UCSD-AML1 (cell line): ENCODE measurements at regions not wholly inside any gene's neighbourhood (a gene's known extent, or its start where the extent isn't known, plus 50 kb on each side); places are given as distances from the start of the nearest gene placed in this dataset.

ENCODE experiments used
- DNase-seq: peaks from one replicate; lab custom pipeline; 2025; ENCODE audit not compliant: unreplicated experiment; lab: John Stamatoyannopoulos, UW

- DNase-seq = no peak
Measured at GRCh38 chrX:149992918-149993317, 54.6 kb upstream of the EOLA2 start.

GRCh38 chrX:149993989-149994388 is 55.7 kb upstream of the EOLA2 start:
- no peak for DNase-seq

- no peak for DNase-seq
Measured at GRCh38 chrX:149996515-149996914, 58.2 kb upstream of the EOLA2 start.

- no peak for DNase-seq
Measured at GRCh38 chrX:150005027-150005426, 66.7 kb upstream of the EOLA2 start.

GRCh38 chrX:150007356-150007755 is 69.1 kb upstream of the EOLA2 start:
- DNase-seq = no peak

- no peak for DNase-seq
Measured at GRCh38 chrX:150012647-150013381, 74.5 kb upstream of the EOLA2 start.

- DNase-seq = no peak
Measured at GRCh38 chrX:150014525-150014924, 76.2 kb upstream of the EOLA2 start.

GRCh38 chrX:150017868-150018267 is 79.6 kb upstream of the EOLA2 start:
- no peak for DNase-seq

- no peak for DNase-seq
Measured at GRCh38 chrX:150018931-150019361, 80.7 kb upstream of the EOLA2 start.

GRCh38 chrX:150028692-150029091 is 90.4 kb upstream of the EOLA2 start:
- DNase-seq = no peak

- no peak for DNase-seq
Measured at GRCh38 chrX:150032742-150033141, 94.5 kb upstream of the EOLA2 start.

GRCh38 chrX:150034788-150035187 is 96.5 kb upstream of the EOLA2 start:
- DNase-seq = no peak

GRCh38 chrX:150035531-150035930 is 97.2 kb upstream of the EOLA2 start:
- no peak for DNase-seq

- no peak for DNase-seq
Measured at GRCh38 chrX:150036181-150036580, 97.9 kb upstream of the EOLA2 start.

- no peak for DNase-seq
Measured at GRCh38 chrX:150036641-150037040, 98.3 kb upstream of the EOLA2 start.

- DNase-seq = no peak
Measured at GRCh38 chrX:150037041-150037440, 98.8 kb upstream of the EOLA2 start.

- no peak for DNase-seq
Measured at GRCh38 chrX:150038315-150038714, 100.0 kb upstream of the EOLA2 start.

GRCh38 chrX:150038986-150039599 is 100.8 kb upstream of the EOLA2 start:
- DNase-seq = no peak

GRCh38 chrX:150041208-150041607 is 102.9 kb upstream of the EOLA2 start:
- DNase-seq = no peak

GRCh38 chrX:150044556-150044955 is 106.3 kb upstream of the EOLA2 start:
- DNase-seq = no peak

GRCh38 chrX:150047818-150048217 is 109.5 kb upstream of the EOLA2 start:
- no peak for DNase-seq

- no peak for DNase-seq
Measured at GRCh38 chrX:150049647-150050046, 111.4 kb upstream of the EOLA2 start.

- DNase-seq = no peak
Measured at GRCh38 chrX:150050387-150050786, 112.1 kb upstream of the EOLA2 start.
